ENCODE measurements at regions not wholly inside any gene's neighbourhood (a gene's known extent, or its start where the extent isn't known, plus 50 kb on each side); places are given as distances from the start of the nearest gene placed in this dataset.

DNA sequence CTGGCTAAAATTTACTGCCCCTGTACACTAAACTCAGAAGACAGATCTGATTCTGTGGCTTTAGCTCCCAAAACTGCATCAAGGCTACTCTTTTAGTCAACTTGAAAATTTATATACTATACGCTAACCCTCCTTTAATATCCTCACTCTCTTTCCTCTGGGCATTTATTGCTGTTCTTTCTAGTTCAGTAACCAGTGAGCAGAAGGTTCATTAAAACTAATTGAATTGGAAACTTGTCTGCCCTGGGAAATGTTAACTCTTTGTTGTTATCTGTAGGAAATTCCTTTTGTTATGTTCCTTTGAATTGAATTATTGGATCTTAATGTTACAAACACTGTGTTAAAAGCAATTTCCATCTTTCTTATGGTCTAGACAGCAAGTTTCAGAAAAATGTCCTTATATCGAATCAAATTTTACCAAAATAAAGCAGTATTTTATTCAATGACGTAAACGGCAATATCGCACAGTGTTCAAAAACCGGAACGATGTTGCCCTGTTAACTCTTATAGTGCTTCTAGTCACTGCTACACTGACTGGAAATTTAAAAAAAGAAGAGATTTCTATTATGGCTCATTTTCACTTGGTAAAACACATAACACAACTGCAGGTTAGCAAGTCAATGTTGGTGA lies 168.3 kb downstream of the NR4A2 start:
- no peak for DNase-seq (ENCODE audit: low spot score)

DNA sequence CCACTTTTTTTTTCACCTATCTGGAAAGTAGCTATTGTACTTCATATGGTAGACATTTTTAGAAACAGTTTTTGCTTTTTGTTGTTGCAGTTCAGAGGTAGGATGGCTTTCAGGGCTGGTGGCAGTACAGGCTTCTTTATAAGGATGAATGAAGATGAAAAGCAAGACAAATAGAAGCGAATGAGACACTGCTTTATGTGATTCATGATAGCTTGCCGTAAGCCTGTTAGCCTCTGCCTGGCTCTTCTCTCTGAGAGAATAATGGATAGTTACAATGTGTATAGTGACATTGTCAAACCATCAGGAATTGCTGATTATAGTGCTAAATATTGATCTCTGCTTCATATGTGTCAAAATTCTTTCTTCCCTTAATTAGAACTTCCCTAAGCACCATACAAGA lies 173.7 kb downstream of the NR4A2 start:
- DNase-seq (ENCODE audit: low spot score): no peak

DNA sequence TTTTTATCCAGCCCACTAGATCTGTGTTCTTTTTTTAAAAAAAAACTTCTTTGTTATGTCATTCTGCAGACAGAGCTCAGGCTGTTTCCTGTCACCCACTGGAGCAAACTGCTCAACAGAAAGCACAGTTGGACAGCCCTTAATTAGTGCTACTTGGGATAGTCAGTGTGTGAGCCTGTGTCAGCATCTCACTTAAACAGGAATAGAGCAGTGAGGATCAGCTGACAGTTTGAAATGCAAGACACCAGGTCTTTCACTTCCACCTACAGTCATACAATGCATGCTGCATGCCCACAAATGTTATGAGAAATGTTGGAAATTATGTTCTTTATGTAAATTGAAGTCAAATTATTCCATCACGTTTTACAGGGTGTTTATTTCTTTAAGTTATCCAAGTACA lies 174.9 kb downstream of the NR4A2 start:
- DNase-seq (ENCODE audit: low spot score): no peak

GRCh38 chr2:156156580-156156979 lies 175.9 kb downstream of the NR4A2 start:
- DNase-seq (ENCODE audit: low spot score): no peak

- DNase-seq (ENCODE audit: low spot score): no peak
Measured at GRCh38 chr2:156155319-156155718, 177.2 kb downstream of the NR4A2 start.

DNA sequence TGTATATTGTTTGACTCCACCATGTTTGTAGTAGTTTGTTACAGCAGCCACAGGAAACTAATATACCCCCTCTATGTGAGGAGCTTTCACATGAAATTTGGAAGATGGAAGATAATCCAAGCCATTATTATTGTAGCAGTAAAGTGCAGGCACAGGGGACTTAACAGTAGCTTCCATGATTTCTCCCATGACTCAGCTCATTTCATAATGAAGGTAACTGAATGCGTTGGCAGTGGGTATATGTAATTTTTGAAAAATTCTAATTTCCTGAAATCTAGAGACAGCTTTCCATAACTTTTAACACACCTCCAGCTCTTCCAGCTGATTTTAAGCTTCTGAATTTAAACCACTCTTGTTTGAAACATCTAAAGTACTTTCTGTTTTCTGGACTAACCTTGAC lies 181.2 kb downstream of the NR4A2 start:
- no peak for DNase-seq (ENCODE audit: low spot score)

DNA sequence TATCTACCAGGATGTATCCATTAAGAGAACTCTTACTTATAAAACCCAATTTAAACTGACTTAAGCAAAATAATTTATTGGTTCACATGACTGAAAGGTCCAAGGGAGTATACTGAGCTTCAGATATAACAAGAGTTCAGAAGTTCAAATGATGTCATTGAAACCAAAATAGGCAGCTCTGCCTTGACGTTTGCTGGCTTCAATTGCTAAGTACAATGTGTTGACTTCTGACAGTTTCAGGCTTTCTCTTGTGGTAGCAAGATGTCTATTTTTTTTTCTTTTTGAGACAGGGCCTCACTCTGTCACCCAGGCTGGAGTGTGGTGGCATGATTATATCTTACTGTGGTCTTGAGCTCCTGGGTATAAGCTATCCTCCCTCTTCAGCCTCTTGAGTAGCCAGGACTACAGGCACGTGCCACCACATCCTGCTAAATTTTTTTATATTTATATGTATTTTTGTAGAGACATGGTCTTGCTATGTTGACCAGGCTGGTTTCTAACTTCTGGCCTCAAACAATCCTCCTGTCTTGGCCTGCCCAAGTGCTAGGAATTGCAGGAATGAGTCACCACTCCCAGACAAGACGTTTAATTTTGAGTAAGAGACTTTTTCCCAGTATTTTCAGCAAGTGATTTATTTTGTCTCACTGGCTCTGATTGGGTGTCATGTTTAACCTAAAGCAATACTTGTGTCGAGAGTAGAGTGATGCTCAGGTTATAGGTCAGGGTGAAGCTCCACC lies 184.8 kb downstream of the NR4A2 start:
- DNase-seq (ENCODE audit: low spot score): no peak

DNA sequence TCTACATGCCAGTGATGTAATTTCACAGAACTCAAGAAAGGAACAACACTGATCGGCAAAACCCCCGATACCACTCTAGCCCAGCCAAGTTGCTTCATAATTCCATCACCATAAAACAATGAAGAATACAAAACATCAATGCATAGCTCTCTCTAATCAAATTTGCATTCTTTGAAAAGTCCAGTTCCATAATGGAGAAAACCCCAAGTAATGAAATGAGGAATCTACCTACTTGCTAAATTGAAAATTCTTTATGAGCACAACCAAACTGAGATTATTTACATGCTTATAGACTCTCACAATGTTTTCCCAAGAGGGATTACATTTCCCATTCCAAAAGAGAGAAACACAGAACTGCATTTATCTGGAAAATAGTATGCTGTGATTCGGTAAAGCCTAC lies 186.5 kb downstream of the NR4A2 start:
- DNase-seq (ENCODE audit: low spot score): no peak

GRCh38 chr2:156145469-156145868 lies 187.1 kb downstream of the NR4A2 start:
- no peak for DNase-seq (ENCODE audit: low spot score)

DNA sequence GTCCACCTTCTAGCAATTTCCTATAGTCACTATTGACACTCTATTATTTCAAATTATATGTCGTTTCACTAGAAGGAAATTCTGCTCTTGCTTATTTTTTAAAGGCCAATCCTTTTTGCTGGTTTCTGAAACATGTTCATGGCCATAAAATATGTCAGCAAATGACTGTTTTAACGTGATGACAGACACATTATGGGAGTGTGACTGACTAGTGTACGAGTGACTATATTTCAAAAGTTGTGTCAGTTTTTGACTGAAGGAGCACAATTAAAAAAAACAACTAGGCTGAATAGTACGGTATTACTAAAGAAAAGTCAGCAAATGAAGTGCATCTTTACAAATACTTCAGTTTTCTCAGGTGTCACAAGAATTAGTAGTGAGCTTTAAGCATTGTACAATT lies 196.0 kb downstream of the NR4A2 start:
- DNase-seq (ENCODE audit: low spot score): no peak

DNA sequence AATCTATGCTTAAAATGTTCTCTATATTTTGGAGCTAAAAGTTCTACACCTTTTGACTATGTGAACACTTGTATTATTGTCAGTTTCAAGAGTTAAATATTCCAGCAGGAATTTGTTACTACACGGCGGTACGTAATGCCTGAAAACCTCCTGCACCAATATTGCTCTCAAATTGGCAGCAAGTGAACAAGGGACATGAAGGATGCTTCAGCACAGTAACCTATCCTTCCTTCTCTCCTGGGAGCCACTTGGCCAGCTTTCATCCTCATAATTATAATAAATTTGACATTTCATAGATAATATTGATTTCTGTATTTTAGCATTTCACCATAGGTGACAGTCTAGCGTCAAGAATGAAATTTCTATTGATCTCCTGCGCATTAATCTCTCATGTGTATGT lies 197.6 kb downstream of the NR4A2 start:
- no peak for DNase-seq (ENCODE audit: low spot score)

- DNase-seq (ENCODE audit: low spot score): no peak
Measured at GRCh38 chr2:156132941-156133340, 199.6 kb downstream of the NR4A2 start.

GRCh38 chr2:156132130-156132529 lies 200.4 kb downstream of the NR4A2 start:
- no peak for DNase-seq (ENCODE audit: low spot score)

GRCh38 chr2:156129227-156129626 lies 203.3 kb downstream of the NR4A2 start:
- no peak for DNase-seq (ENCODE audit: low spot score)

- DNase-seq (ENCODE audit: low spot score): no peak
Measured at GRCh38 chr2:156125018-156125417, 207.5 kb downstream of the NR4A2 start.

DNA sequence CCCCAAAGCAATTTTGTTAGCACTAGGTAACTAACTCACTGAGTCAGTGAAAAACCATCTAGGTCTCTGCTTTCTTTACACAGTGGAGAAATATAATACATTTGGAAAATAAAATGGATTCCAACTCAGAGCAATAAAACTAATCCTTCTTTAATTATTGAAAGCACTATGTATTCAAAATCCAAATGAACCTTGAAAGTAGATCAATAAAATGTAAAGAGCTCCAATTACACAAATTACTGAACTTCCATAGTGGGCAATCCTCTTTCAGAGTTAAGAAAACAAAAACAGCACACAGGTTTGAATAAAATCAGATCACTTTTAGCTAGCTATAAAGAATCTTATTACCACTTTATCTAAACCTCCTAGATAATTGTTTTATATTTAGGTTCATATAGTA lies 208.1 kb downstream of the NR4A2 start:
- no peak for DNase-seq (ENCODE audit: low spot score)

DNA sequence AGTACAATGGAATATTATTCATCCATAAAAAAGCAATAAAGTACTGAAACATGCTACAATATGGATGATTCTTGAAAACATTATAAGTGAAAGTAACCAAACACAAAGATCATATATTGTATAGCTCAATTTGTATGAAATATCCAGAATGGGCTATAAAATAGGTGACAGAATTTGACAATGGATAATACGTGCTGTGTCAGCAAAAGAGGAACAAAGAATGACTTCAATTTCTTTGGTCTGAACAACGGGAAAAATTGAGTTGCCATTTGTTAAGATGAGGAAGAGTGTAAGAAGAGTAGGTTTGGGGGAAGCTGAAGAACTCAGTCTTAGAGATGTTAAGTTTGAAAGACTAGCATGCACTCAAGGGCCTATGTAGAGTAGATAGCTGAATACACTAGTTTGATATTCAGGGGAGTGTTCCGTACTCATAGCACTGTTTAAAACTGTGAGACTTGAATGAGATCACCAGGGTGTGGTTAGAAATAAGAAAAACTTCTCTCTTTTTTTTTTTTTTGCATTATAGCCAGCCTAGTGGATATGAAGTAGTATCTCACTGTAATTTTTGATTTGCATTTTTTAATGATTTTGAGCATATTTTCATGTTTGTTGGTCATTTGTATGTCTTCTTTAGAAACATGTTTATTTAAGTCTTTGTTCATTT lies 213.6 kb downstream of the NR4A2 start:
- DNase-seq (ENCODE audit: low spot score): no peak

DNA sequence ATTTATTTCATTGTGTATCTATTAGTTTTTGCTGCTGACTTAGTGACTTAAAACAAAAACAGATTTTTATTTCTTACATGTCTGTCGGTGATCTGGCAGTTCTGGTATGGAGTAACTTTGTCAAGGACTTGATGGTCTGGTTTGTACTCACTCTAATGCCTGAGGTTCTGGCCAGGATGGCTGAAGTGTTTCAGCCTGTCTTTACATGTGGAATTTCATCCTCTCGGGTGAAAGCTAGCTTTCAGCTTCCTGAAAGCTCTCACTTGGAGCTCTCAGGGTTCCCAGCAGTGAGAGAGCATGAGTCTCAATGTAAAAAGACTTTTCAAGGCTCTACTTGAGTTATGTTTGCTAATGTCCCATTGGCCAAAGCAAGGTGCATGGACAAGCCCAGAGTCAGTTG lies 216.4 kb downstream of the NR4A2 start:
- no peak for DNase-seq (ENCODE audit: low spot score)

GRCh38 chr2:156115338-156115737 lies 217.2 kb downstream of the NR4A2 start:
- no peak for DNase-seq (ENCODE audit: low spot score)

- DNase-seq (ENCODE audit: low spot score): no peak
Measured at GRCh38 chr2:156112323-156112722, 220.2 kb downstream of the NR4A2 start.

DNA sequence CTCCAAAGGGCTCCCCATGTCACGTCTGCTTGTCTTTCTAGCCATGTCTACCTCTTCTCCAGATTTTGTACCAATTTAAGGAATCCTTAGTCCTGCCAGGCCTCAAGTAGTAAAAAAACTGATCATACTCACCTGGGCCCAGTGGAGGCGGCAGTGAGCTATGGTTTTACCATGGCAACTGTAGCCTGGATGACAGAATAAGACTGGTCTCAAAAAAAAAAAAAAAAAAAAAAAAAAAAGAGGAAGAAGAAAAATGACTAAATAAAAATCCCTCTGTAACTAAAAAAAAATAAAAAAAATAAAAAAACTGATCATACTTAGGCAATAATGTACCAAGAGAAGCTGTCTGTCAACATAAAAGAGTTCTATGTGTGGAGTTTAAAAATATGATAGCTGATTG lies 221.6 kb downstream of the NR4A2 start:
- DNase-seq (ENCODE audit: low spot score): no peak

GRCh38 chr2:156099382-156099781 lies 233.1 kb downstream of the NR4A2 start:
- DNase-seq (ENCODE audit: low spot score): no peak

- no peak for DNase-seq (ENCODE audit: low spot score)
Measured at GRCh38 chr2:156098506-156098905, 234.0 kb downstream of the NR4A2 start.

GRCh38 chr2:156088587-156088986 lies 243.9 kb downstream of the NR4A2 start:
- no peak for DNase-seq (ENCODE audit: low spot score)
